SU-DHL-6 (cell line): ENCODE measurements at regions not wholly inside any gene's neighbourhood (a gene's known extent, or its start where the extent isn't known, plus 50 kb on each side); places are given as distances from the start of the nearest gene placed in this dataset.
"Not testable (repeated sequence)": the region's sequence is repeated elsewhere in the genome, so short reads cannot be mapped to it uniquely, and the experiment has no call there.

Source experiments
- H2AFZ ChIP-seq: fragments of 200-600 bp; sonication (generic); 2 replicates; pipeline ENCODE4 v1.6.1; 2014; ENCODE audit warnings: low read depth, mild to moderate bottlenecking, moderate library complexity, mixed read lengths, antibody characterized with exemption, low read length; ENCODE audit not compliant: severe bottlenecking
- H3F3A ChIP-seq: fragments of 200-600 bp; shearing (Covaris generic); 2 replicates; pipeline ENCODE4 v1.6.0; 2016; ENCODE audit warnings: antibody characterized with exemption, mild to moderate bottlenecking; ENCODE audit not compliant: insufficient read depth
- H3K27ac ChIP-seq: fragments of 200-600 bp; sonication (generic); 2 replicates; pipeline ENCODE4 v1.5.1; 2016; ENCODE audit warnings: low read depth, mild to moderate bottlenecking, low read length, moderate library complexity, mixed read lengths
- H3K27me3 ChIP-seq: fragments of 200-600 bp; sonication (generic), shearing (Covaris generic); 2 replicates; pipeline ENCODE4 v1.6.0; 2014; ENCODE audit warnings: mild to moderate bottlenecking, low read length
- H3K36me3 ChIP-seq: fragments of 200-600 bp; sonication (generic); 2 replicates; pipeline ENCODE4 v1.6.1; 2014; ENCODE audit warnings: mild to moderate bottlenecking, low read length, mixed read lengths
- H3K4me2 ChIP-seq: fragments of 300-600, 200-600 bp; shearing (Covaris generic), sonication (generic); 2 replicates; pipeline ENCODE4 v1.6.0; 2014; ENCODE audit warnings: low read length, low read depth, mild to moderate bottlenecking; ENCODE audit not compliant: poor library complexity, severe bottlenecking
- H3K4me3 ChIP-seq: fragments of 200-600 bp; sonication (generic); 2 replicates; pipeline ENCODE4 v1.5.1; 2014; ENCODE audit warnings: antibody characterized with exemption, low read length, mild to moderate bottlenecking, mixed read lengths; ENCODE audit not compliant: insufficient read depth, poor library complexity, severe bottlenecking
- H3K79me2 ChIP-seq: fragments of 200-600 bp; sonication (generic); 2 replicates; pipeline ENCODE4 v1.6.1; 2014; ENCODE audit warnings: mild to moderate bottlenecking, low read length, moderate library complexity; ENCODE audit not compliant: insufficient read depth
- H3K9ac ChIP-seq: fragments of 200-600 bp; sonication (generic); 2 replicates; pipeline ENCODE4 v1.7.0; 2014; ENCODE audit warnings: mild to moderate bottlenecking, low read length
- H3K9me2 ChIP-seq: fragments of 200-600 bp; sonication (generic); replicated peaks from 2 replicates; pipeline ENCODE4 v1.6.1; 2014; ENCODE audit warnings: low read length; ENCODE audit not compliant: insufficient read depth
- H3K9me3 ChIP-seq: fragments of 200-600 bp; sonication (generic); 2 replicates; pipeline ENCODE4 v1.6.1; 2014; ENCODE audit warnings: low read length, mixed read lengths; ENCODE audit not compliant: insufficient read depth
- H4K20me1 ChIP-seq: fragments of 200-600 bp; sonication (generic); 2 replicates; pipeline ENCODE4 v1.6.1; 2014; ENCODE audit warnings: low read depth, mild to moderate bottlenecking, antibody characterized with exemption, low read length, moderate library complexity, mixed read lengths
- EZH2phosphoT487 ChIP-seq: fragments of 200-600 bp; sonication (generic), shearing (Covaris generic); conservative IDR thresholded peaks from 2 replicates; pipeline ENCODE4 v1.6.1; 2018; ENCODE audit warnings: mild to moderate bottlenecking, antibody characterized with exemption, low read length, moderate library complexity, mixed read lengths
- TF ChIP-seq, protein P1 (sequence below): fragments of 200-600 bp; sonication (generic); IDR thresholded peaks from one replicate; pipeline ENCODE4 v1.5.1; 2017; ENCODE audit warnings: antibody characterized with exemption, mild to moderate bottlenecking, low read length, moderate library complexity; ENCODE audit not compliant: insufficient read depth, poor library complexity, severe bottlenecking

DNA sequence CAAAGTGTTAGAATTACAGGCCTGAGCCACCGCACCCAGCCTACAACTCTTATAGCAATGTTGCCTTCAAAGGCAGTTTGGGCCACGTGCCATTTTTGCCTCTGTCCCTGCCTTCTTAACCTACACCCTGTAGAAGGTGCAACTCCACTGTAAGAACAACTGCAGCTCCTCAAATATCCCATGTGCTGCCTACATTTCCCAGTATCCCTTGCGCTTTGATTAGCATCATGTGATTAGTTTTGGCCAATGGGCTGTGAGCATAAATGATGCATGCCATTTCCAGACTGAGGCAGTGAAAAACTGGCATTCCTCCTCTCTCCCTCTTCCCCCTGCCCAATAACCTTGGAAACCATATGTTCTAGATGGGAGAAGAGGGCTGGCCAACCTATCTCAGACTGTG lies 75.2 kb upstream of the MRI1 start:
- H3K27ac ChIP-seq, result no peak overlapping the region
- H2AFZ ChIP-seq, result no peak overlapping the region
- H3K27me3 ChIP-seq, result 0 out of 2 replicates have a peak, but pooled peaks cover 3% of the 10 kb centered on the region

DNA sequence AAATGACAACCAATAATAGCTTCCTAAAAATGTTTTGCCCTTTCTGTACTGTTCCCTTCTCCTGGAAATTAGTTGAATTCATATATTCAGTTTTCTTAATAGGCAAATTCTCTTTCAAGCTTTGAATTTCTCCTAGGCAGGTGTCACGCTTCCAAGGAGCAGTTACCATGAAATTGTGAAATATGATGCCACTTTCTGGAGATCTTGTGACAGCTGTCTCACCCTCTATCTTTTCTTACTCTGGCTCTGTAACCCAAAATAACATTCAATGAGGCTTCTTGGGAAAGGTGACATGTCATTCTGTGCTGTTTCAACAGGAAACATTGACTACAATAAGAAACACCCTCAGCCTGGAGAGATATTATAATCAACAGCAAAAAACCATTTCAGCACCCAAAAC lies 80.3 kb upstream of the MRI1 start:
- H3K4me2 ChIP-seq, result no peak overlapping the region
- no peaks in the 10 kb centered on the region for H4K20me1 ChIP-seq
- H3K27me3 ChIP-seq, result no peaks in the 10 kb centered on the region
- H3K27ac ChIP-seq, result no peak overlapping the region
- H3K9me3 ChIP-seq, result peaks cover 10% of the 10 kb centered on the region; the same call in 1 of the 2 replicates
- no peak overlapping the region for H2AFZ ChIP-seq
- TF ChIP-seq, protein P1, sequence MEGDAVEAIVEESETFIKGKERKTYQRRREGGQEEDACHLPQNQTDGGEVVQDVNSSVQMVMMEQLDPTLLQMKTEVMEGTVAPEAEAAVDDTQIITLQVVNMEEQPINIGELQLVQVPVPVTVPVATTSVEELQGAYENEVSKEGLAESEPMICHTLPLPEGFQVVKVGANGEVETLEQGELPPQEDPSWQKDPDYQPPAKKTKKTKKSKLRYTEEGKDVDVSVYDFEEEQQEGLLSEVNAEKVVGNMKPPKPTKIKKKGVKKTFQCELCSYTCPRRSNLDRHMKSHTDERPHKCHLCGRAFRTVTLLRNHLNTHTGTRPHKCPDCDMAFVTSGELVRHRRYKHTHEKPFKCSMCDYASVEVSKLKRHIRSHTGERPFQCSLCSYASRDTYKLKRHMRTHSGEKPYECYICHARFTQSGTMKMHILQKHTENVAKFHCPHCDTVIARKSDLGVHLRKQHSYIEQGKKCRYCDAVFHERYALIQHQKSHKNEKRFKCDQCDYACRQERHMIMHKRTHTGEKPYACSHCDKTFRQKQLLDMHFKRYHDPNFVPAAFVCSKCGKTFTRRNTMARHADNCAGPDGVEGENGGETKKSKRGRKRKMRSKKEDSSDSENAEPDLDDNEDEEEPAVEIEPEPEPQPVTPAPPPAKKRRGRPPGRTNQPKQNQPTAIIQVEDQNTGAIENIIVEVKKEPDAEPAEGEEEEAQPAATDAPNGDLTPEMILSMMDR, result no peak
- TF ChIP-seq EZH2phosphoT487, result no peak
- H3K4me3 ChIP-seq, result no peak overlapping the region
- no peaks in the 10 kb centered on the region for H3K9me2 ChIP-seq
- H3K79me2 ChIP-seq, result no peaks in the 10 kb centered on the region
- H3F3A ChIP-seq, result no peaks in the 10 kb centered on the region
- H3K9ac ChIP-seq, result no peak overlapping the region
- no peaks in the 10 kb centered on the region for H3K36me3 ChIP-seq

More for the DNA sequence above, 75.2 kb upstream of the MRI1 start:
- no peaks in the 10 kb centered on the region for H3K9me3 ChIP-seq
- no peaks in the 10 kb centered on the region for H3K9me2 ChIP-seq
- TF ChIP-seq, protein P1, result no peak
- no peak for TF ChIP-seq EZH2phosphoT487
- H3K4me2 ChIP-seq, result no peak overlapping the region
- no peaks in the 10 kb centered on the region for H3K36me3 ChIP-seq
- H3F3A ChIP-seq, result no peaks in the 10 kb centered on the region
- no peak overlapping the region for H3K4me3 ChIP-seq
- no peaks in the 10 kb centered on the region for H3K79me2 ChIP-seq
- no peaks in the 10 kb centered on the region for H4K20me1 ChIP-seq
- H3K9ac ChIP-seq, result no peak overlapping the region

DNA sequence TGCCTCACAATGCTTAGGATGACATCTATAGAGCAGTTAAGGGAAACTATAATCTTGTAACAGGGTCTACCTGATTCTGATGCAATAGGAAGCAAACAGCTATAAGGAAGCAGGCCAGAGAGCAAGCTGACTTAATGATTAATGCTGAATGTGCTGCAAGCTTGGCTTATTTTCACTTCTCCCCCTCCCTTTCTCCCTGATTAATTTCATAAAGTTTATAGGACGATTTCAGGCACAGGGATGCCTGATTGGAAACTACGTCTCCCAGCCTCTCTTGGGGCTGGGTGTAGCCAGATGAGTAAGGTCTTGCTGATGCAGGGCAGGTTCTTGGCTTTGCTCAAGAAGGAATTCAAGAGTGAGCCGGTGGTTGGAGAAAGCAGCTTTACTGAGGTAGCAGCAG lies 82.8 kb upstream of the MRI1 start:
- H3K9me2 ChIP-seq, result no peaks in the 10 kb centered on the region
- no peaks in the 10 kb centered on the region for H3K27me3 ChIP-seq
- H3K4me3 ChIP-seq, result no peak overlapping the region
- H3K79me2 ChIP-seq, result no peaks in the 10 kb centered on the region
- H3K4me2 ChIP-seq, result no peak overlapping the region
- no peaks in the 10 kb centered on the region for H4K20me1 ChIP-seq
- H3F3A ChIP-seq, result no peaks in the 10 kb centered on the region
- no peaks in the 10 kb centered on the region for H3K36me3 ChIP-seq
- TF ChIP-seq, protein P1, result no peak
- no peak for TF ChIP-seq EZH2phosphoT487
- H3K27ac ChIP-seq, result no peak overlapping the region
- no peak overlapping the region for H2AFZ ChIP-seq
- no peak overlapping the region for H3K9ac ChIP-seq
- H3K9me3 ChIP-seq, result peaks cover 10% of the 10 kb centered on the region; the same call in 1 of the 2 replicates

DNA sequence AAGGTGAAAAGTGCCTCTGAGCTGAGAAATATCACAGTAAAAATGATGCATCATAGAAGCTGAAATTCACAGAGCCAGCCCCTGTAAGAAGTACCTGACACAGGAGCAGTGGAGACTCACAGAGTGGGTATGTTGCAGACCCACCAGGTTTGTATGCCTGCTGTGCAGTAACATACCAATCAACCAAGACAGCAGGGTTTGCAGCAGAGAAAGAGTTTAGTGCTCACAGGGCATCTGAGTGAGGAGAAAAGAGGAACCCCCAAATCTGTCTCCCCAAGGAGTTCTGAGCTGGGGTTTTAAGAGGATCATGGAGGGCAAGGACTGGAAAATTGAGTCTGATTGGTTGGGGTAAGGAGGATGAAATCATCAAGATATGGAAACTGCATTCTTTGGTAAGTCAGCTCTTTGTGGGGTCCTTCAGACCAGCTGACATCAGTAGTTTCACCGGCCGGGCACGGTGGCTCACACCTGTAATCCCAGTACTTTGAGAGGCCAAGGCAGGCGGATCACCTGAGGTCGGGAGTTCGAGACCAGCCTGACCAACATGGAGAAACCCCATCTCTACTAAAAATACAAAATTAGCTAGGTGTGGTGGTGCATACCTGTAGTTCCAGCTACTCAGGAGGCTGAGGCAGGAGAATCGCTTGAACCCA lies 83.5 kb upstream of the MRI1 start:
- H3F3A ChIP-seq, H3K9me3 ChIP-seq, H3K27me3 ChIP-seq, H3K27ac ChIP-seq, H3K9ac ChIP-seq, H3K36me3 ChIP-seq, H3K9me2 ChIP-seq, H4K20me1 ChIP-seq, H3K4me3 ChIP-seq, H3K4me2 ChIP-seq, H3K79me2 ChIP-seq, H2AFZ ChIP-seq: not testable (repeated sequence)

DNA sequence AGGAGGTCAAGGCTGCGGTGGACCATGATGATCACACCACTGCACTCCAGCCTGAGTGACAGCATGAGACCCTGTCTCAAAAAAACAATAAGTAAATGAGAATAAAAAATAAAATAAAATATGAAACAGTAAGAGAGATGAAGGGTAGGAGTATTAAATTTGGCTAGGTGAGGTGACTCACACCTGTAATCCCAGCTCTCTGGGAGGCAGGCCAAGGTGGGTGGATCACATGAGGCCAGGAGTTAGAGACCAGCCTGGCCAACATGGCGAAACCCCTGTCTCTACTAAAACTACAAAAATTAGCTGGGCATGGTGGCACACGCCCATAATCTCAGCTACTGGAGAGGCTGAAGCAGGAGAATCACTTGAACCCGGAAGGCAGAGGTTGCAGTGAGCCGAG lies 87.4 kb upstream of the MRI1 start:
- not testable (repeated sequence) for H4K20me1 ChIP-seq, H3K9me2 ChIP-seq, H3K79me2 ChIP-seq, H2AFZ ChIP-seq, H3K36me3 ChIP-seq, H3K4me2 ChIP-seq, H3K27ac ChIP-seq, H3F3A ChIP-seq, H3K27me3 ChIP-seq, H3K4me3 ChIP-seq, H3K9ac ChIP-seq
- peaks cover 18% of the 10 kb centered on the region; the same call in 1 of the 2 replicates for H3K9me3 ChIP-seq
